HG03565 (cell line): ENCODE measurements at regions not wholly inside any gene's neighbourhood (a gene's known extent, or its start where the extent isn't known, plus 50 kb on each side); places are given as distances from the start of the nearest gene placed in this dataset.
A peak's percentile ranks its signal among the peaks of the same experiment; 100 is the strongest.
"Not testable (repeated sequence)": the region's sequence is repeated elsewhere in the genome, so short reads cannot be mapped to it uniquely, and the experiment has no call there.

Source experiments
- ATAC-seq: cut with Tn5 transposase; IDR thresholded peaks from one replicate; pipeline ENCODE4 v1.9.1; 2021; ENCODE audit warnings: mild to moderate bottlenecking, moderate library complexity; ENCODE audit not compliant: unreplicated experiment

DNA sequence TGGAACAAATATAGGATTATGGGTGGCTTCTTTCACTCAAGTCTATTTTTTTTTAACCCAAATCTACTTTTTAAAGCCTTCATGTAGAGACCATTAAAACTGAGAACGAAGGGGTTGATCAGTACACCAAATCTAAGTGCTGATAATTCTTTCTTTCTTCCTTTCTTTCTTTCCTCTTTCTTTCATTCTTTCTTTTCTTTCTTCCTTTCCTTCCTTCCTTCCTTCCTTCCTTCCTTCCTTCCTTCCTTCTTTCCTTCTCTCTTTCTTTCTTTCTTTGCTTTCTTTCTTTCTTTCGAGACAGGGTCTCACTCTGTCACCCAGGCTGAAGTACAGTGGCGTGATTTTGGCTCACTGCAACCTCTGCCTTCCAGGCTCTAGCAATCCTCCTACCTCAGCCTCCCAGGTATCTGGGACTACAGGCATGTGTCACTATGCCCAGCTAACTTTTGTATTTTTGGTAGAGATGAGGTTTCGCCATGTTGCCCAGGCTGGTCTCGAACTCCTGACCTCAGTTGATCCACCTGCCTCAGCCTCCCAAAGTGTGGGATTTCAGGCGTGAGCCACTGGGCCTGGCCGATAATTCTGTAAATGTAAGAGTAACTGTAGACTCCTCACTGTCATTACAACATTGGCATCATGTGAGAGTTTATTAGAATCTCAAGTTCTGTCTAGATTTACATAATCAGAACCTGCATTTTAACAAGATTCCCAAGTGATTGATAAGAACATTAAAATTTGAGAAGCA is 236.4 kb downstream of the TFEC start:
- no peak for ATAC-seq

DNA sequence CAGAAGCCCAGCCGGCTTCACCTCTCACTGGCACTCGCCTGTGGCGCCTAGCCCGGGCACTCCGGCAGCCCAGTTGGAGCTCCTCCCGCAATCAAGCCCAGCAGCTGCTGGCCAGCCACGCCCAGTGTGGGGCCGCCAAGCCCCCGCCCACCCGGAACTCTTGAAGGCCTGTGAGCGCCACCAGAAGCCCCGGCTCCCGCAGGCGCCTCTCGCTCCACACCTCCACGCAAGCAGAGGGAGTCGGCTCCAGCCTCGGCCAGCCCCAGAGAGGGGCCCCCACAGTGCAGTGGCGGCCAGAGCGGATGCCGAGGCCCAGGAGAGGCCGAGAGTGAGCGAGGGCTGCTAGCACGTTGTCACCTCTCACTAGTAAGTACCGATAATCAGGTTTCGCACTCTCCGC is 240.7 kb downstream of the TFEC start:
- ATAC-seq: no peak

GRCh38 chr7:115789473-115789872 is 241.1 kb downstream of the TFEC start:
- ATAC-seq: not testable (repeated sequence)

- no peak for ATAC-seq
Observed at GRCh38 chr7:115782696-115783490, 247.7 kb downstream of the TFEC start.

DNA sequence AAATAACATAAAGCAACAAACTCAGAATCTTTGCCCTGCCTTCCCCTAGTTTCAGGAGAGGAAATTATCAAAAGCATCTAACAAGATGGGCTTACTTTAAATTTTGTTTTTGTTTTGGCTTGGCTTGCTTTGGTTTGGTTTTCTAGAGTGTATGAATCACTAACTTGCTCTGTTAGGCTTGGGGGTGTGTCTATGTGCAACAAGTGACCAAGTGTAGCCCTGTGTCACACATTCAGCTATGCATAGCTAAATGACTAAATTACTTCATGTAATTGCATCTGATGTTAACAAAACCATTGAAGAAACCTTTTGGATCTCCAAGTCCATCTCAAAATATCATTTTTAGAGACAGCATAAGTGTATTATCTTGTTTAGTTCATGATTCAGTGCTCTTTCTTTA is 251.0 kb downstream of the TFEC start:
- no peak for ATAC-seq

DNA sequence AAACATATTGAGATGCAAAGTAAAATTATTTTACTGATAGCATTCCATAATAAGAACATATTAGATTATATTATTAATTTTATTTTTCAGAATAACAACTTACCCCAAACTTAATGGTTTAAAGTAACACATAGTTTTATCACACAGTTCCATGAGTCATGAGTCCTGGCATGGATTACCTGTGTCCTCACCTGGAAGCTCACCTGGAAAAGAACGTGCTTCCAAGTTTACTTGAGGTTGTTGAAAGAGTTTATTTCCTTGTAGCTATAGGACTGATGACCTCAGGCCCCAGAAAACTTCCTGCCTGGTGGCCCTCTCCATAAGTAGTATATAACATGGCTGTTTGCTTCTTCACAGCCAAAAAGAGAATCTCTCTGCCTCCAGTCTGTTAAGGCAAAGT is 254.6 kb downstream of the TFEC start:
- no peak for ATAC-seq

DNA sequence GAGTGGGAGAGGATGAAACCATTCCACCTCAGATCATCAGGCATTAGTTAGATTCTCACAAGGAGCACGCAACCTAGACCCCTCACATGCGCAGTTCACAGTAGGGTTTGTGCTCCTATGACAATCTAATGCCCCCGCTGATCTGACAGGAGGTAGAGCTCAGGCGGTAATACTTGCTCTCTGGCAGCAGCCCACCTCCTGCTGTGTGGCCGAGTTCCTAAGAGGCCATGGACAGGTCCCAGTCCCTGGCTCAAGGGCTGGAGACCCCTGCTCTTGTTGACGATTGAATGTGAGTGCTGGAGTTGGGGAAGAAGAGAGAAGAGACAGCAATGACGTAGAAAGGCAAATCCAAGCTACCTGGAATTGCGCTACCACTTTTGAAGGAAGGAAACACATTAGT is 267.2 kb downstream of the TFEC start:
- no peak for ATAC-seq

GRCh38 chr7:115758025-115758424 is 272.5 kb downstream of the TFEC start:
- ATAC-seq: no peak

DNA sequence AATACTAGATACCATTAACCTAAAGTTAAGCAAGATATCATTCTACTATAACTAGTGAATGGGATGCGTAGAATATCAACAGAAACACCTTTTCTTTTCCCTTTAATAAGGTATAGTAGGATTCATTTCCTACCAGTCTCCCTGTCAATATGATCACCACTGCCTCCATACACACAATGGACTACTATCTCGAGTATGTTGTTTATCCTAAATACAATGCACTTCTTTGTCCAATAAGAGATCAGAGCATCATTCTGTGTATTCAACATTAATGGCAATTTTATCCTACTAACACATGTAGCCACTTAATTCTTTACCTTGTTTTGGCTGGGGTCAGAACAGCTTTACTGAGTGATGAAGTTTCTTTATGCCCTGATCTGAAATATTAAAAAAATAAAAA is 276.3 kb downstream of the TFEC start:
- no peak for ATAC-seq

DNA sequence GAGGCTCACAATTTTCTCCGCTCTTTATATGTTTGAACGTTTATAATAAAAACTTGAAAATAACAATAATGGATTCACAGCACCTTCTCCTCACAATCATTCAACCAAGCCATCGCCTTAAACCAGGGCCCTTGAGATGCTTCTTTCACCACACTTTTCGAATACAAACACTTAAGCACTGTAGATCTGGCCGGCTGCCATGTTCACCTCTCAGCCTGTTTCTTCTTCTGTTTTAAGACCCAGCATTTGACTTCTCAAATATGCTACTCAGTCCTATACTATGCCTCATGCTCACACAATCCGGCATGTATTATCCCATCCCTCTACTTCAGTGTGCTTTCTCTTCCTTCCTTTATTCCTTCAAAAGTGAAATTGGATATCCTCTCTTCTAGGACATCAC is 280.6 kb downstream of the TFEC start:
- no peak for ATAC-seq

DNA sequence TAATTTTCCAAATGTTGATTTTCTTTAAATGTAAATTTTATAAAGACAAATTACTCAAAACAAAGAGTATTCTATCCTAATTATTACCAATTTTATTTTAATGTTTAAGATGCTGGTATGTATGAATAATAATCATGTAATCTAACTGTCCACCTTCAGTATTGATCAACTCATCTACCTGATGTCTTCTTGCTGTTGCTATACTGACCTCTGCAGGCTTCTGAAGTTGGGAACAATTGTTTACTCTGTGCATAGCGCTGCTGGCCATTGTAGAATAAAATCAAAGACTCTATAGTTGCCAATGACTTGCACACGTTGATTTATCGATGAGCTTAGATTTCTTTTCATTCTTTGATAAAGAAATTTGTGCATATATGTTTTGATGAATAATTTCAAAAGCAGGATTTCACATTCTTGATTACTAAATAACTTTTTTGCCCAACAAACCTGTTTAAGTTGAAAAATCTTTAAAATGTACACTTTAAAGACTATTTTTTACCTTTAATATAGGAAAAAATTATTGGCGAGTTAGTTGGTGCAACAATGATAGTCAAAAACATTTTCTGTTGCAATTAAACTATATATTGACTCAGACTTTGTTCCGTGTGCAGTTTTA is 282.3 kb downstream of the TFEC start:
- no peak for ATAC-seq

GRCh38 chr7:115747174-115747573 is 283.4 kb downstream of the TFEC start:
- peak; percentile 44 for ATAC-seq

GRCh38 chr7:115740043-115740442 is 290.5 kb downstream of the TFEC start:
- no peak for ATAC-seq

GRCh38 chr7:115734641-115735040 is 295.9 kb downstream of the TFEC start:
- ATAC-seq: no peak

GRCh38 chr7:115731796-115732471 is 298.6 kb downstream of the TFEC start:
- no peak for ATAC-seq

DNA sequence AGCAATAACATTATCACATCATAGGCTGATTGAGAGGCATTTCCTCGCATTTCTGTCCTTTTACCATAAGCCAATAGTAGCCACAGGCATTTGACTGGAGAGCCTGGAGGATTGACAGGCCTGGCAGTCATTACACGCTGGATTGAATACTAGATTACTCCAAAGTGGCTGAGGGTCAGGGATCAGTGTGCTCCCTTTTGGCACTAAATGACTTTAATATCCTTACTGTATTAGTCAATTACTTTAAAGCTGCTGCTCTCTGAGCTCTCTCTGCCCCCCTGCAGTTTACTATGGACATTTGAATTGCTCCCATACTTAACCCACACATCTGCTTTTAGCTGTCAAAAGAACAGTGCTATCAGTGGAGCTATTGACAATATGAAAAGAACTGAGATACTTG is 302.0 kb downstream of the TFEC start:
- ATAC-seq: no peak

DNA sequence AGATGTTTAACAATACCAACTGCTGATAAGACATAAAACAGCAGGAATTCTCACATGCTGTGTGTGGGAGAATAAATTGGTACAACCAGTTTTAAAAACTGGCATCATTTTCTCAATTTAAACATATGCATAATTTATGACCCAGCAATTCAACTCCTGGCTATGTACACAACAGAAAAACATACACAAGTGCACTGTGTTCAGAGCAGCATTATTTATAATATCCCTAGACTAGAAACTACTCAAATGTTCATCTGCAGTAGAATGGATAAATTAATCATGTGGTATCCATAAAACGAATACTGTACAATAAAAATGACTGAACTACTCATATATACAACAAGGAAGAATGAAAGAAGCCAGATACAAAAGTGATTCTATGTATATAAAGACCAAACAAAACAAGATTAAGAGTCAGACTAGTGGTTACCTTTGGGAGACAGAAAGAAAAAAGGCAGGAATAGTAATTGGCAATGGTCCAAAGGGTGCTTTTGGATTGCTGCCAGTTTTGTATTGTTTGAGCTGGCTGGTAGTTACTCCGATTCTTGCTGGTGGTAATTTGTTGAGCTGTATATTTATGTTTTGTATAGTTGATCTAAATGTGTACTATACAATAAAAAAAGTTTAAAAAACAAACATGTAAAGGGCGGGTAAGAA is 306.0 kb downstream of the TFEC start:
- ATAC-seq: no peak

GRCh38 chr7:115722302-115722977 is 308.1 kb downstream of the TFEC start:
- ATAC-seq: no peak

GRCh38 chr7:115721293-115722217 is 309.0 kb downstream of the TFEC start:
- no peak for ATAC-seq
